ENCODE measurements at regions not wholly inside any gene's neighbourhood (a gene's known extent, or its start where the extent isn't known, plus 50 kb on each side); places are given as distances from the start of the nearest gene placed in this dataset.
"Not testable (repeated sequence)": the region's sequence is repeated elsewhere in the genome, so short reads cannot be mapped to it uniquely, and the experiment has no call there.

DNA sequence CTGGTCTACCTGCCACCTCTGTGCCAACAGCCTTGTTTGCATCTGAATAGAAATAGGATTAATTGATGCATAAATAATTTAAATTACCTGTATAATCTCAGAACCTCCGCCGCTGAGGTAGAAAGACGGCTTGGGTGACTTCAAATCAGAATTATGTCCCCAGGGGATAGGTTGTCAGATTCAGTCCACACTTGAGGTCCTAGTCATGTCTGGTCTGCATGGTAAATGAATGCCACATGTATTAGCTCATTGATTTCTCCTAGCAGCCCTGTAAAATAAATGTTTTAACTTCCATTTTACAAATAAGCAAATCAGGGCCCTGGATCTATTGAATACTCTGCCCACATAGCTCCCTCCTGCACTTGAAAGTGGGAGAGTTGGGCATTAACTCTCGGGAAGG lies 368.0 kb upstream of the WWC1 start:
- DNase-seq = no peak

DNA sequence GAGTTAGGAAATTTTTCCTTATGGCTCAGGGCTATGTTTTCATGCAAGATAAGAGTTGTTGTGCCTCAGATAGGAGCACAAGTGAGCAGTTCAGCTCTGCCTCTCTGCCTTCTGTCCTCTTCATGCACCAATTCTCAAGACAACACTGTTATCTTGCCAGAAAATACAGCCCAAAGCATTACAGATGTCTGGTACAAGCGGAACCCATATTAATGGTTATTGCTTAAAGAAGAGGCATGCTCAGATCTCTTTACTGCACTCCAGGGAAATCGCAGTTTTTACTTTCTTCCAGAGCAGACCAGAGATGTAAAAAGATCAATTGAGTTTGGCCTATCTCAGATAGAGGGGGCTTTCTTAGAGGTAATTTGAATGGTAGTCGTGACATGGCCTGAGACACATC lies 361.6 kb upstream of the WWC1 start:
- DNase-seq = no peak

DNA sequence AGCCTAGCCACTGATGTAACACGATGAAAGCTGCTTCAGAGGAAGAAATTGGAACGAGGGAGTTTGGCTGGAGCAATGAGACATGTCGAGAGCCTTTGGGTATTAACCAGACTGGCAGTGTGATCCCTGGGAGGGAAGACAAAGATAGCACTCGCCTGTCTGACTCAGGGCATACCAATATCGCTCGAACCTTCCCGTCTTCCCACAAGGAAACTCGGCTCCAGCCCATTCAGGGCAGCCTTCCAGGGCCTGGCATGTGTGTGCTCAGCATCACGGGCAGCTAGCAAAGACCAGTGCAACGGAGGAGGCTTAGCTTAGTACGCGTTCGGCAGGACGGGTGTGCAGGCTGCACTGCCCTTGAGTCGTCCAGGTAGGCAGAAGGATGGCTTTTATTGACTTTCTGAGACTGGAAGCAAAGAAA lies 356.9 kb upstream of the WWC1 start:
- no peak for DNase-seq

DNA sequence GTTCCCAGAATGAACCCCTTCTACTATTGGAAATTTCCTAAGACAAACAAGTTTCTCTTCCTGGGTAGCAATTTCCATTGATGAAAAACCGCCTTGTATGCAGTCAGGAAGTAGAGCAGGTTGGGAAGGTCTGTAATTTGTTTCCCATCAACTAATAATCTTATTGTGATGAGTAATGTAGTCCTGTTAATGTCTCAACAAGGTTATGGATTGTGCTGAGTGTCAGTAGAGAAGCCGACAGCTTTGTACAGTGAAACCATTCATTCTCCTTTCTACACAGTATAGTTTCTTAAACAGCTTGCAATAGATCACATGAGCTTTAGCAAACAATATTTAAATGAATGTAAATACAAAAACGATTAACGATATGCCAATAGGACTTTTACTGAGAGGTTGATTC lies 355.4 kb upstream of the WWC1 start:
- no peak for DNase-seq

DNA sequence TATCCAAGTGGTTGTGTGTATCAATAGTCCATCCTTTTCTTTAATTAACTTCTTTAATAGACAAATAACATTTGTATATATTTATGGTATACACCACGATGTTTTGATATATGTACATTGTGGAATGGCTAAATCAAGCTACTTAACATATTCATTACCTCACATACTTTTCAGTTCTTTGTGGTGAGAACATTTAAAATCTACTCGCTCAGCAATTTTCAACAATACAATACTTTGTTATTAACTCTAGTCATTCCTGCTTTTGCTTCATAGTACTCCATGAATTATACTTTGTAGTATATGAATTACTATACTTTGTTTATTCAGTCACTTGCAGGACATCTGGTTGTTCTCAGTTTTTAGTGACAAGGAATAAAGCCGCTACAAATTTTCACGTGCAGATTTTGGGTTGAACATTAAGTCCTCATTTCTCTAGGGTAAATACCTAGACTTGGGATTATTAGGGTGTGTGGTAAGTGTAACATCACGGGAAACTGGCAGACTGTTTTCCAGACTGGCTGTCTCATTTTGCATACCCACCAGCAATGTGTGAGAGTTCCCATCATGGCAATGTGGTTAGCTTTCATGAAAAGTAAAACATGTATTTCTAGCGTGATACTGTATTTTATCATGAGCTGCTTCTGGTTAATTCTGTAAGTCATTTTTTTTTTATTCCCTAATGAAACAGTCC lies 354.4 kb upstream of the WWC1 start:
- DNase-seq = no peak

DNA sequence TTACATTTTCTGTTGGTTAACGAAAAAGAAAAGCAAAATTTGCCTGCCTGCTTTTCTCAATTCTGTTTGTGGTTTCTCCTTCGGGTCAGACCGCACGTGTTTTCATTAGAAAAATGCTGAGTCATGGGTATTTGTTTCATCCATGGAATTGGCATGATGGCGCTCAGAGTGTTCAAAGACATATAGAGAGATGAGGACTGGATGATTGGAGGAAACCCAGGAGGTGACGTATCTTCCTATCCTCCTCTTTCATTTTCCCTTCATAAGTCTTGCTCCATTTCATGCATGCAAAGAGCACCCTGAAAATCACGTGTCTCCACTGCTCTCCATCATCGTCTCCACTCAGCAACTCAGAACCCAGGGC lies 353.8 kb upstream of the WWC1 start:
- DNase-seq = no peak

DNA sequence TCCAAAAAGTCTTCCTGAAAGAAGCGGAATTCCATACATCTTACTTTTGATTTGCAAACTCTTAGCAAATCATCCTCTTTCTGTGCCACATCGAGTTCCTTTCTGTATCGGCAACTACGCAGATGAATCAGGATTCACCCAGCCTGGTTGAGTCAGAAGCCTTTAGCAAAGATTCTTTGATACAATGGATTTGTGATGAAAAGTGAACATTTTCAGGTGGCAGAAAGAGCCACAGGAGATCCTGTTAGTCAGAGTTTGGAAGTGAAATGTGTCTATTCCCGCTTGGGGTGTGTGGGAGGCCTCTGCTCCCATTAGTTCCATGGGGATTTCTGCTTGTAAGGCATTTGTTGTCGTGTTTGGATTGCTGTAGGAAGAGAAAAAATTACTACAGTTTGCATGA lies 351.8 kb upstream of the WWC1 start:
- DNase-seq = no peak

DNA sequence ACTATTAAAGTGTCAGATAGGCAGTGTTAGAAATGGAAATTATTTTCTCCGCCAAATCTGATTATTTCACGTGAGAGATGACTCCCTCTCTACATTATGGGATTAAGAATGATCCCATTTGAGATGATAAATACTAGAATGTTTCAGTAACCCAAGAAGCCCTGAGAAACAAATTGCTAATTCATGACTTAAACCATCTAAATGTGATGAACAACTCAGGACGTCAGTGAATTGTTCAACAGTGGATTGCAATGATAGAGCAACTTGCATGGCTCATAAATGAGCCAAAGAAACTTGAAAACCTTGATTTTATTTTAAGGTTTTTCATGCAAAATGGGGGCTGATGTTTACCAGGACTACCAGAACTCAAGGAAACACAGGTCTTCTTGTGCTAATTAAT lies 350.5 kb upstream of the WWC1 start:
- no peak for DNase-seq

DNA sequence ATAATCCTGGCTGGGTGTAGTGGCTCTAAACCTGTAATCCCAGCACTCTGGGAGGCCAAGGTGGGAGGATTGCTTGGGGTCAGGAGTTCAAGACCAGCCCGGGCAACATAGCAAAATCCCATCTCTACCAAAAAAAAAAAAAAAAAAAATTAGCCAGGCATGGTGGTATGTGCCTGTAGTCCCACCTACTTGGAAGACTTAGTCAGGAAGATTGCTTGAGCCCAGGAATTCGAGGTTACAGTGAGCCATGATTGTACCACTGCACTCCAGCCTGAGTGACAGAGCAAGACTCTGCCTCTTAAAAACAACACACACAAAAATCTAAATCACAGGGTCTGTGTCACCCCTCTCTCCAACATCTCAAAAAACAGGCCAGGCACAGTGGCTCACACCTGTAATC lies 349.9 kb upstream of the WWC1 start:
- DNase-seq = not testable (repeated sequence)

DNA sequence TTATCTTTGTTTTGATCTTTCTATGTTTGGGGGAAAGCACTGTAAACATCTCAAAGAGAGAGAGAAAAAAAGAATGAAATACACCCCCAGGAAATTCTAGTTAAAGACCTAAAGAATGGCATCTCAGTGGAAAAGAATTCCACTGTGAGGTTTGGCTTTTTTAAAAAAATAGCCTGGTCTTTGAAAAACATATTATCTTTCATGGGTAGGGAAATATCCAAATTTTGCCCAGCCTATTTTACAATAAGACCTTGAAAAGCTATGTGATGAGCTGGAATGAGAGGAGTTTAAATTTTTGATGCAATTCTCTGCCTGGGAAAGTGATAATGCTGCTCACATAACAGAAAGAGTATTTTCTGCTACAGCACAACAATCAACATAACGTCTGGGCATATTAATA lies 348.1 kb upstream of the WWC1 start:
- DNase-seq = no peak

DNA sequence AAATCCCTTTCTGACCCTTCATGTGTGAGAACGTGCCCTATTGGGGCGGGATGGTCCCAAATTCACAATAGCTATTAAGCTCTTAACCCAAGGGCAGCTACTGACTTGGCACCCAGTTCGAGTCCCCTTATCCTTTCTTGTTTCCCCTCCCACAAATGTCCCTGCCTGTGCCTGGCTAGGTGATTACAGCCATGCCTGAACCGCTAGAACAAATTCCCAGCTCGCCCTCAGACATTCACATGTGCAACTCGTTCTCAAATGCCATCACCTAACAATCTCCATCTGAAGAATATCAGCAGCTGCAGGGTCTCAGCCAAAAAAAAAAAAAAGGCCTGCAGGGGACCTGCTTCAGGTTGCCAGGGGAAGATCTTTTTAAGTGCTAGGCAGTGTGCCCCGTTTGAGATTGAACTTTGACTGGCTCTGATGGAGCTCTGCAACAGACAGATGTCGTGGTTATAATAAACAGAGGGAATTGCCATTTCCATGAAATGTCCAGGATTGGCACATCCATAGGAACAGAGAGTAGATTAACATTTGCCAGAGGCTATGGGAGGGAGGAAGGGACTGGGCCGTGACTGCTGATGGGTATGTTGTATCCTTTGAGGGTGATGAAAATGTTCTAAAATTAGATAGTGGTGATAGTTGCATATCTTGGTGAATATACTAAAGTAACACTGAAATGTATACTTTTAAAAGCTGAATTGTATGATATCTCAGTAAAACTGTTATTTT lies 347.2 kb upstream of the WWC1 start:
- no peak for DNase-seq

DNA sequence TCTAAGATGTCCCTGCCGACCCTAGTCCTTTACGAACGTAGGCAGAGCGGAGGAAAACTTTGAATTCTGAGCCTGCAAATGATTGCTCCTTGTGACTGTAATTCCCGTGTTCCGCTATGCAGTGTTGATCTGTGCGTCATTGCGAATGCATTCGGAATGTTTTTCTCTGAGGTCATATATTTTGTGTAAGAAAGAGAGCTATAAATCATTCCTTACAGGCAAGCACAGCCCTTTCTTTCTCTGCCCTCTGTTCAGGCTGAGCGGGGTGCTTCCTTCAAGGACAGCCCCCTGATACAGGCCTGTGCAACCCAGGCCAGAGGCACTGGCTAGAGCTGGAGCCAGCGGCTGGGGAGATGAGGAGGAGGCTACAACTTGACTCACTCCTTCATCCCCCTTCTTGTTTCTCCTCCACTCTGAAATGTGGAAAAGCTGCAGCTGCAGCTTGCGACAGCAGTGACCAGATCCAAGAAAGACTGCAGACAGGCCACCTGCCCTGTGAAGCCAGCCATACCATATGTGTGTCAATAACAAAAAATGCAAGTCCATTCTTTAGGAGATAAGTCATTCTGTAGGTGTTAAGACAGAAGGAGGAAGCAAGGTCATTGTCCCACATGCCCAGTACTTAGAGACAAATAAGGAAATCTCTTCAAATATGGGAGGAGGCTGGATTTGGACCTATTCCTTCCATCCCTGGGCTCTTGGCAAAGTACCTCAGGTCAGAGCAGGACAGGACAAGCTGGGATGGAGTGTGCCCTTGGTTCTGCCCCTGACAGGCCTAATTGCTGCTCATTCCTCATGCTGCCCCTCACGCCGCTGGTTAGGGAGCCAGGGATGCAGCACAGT lies 345.7 kb upstream of the WWC1 start:
- DNase-seq = no peak

DNA sequence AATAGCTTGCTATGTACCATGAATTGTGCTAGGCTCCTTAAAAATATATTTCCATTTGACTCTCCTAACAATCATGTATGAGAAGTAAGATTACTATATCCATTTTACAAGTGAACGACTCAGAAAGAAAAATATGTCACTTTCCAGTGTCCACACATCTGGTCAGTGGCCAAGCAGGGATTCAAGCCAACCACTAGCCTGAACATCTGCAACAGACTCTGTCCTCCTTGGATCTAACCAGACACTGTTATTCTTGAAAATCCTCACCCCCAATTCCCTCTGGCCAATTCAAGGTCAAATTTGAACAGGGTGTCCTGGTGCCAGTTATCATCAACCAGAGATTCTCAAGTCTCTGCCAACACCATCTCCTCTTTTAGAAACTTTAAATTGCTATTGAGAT lies 344.1 kb upstream of the WWC1 start:
- no peak for DNase-seq

DNA sequence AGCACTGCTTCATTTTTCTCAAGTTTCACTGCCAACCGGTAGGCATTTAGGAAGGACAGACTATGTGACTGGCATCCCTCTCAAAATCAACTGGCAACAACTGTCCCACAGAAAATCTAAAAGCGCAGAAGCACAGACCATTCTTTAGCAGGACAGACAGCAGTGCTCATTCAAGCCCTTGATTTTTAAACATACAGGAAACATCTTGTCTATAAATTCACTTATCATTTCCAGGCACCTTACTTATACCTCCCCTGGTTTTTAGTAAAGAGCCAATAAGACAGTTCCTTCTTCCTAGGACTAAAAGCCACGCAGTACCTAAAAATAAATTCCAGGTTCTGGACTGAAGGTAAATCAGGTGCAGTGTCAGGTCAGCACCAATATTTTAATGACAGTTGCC lies 343.2 kb upstream of the WWC1 start:
- no peak for DNase-seq

DNA sequence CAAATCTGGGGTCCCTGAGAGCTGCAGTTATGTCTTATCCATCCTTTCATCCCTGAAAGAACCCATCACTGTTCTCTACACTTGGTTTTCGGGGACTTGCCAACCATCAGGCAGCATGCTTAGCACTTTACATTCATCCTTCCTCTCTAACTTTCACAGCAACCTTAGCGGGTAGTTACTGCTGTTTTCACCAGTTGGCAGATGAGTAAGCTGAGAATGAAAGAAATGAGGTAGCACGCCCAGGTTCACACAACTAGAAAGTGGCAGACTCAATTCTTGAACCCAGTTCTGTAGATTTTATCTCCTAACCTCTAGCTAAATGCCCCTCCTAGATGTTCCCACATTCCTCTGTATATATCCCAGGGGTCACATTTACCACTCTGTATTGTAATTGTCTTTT lies 342.0 kb upstream of the WWC1 start:
- DNase-seq = no peak

DNA sequence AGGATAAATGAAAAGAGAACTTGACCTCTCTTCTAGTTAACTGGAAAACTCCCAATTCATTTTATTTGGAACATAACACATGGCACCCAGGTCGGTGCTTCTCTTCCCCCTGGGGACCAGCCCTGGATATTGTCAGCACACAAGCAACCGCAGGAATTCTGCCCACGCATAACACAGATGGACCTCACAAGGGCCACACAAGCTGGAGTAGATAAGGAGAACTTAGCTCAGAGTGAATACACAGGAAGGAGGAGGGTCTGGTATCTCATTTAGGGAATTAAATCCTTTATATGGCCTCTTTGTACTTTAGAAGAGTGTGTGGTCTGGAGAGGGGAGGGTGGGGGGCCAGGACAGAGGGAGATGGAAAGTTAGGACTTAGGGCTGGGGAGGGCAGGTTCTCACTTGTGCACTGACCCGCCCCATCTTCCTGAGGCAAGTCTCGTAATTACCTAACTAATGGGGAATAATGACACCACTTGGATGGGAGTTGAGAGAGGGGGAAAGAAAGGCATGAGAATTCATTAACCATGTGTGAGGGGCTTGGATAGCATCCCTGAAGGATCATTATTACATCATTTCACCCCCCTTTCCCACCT lies 341.2 kb upstream of the WWC1 start:
- DNase-seq = no peak

DNA sequence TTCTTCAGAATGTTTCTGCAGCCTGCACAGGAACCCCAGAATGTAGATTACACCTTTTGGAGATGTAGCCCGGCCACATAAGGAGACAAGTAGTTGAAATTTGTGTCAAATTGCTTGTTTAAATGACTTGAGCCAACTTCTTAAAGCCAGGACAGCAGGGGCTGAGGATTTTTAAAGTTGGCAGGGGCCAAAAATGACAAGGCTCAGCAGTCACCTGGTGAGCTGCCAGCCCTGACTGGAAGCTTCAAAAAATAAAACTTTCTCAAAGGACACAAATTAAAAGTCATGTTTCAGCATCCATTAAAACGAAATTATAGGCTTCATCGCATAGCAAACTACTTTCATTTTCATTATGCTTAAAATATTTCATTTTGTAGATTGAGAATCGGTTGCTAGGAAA lies 340.3 kb upstream of the WWC1 start:
- DNase-seq = no peak

DNA sequence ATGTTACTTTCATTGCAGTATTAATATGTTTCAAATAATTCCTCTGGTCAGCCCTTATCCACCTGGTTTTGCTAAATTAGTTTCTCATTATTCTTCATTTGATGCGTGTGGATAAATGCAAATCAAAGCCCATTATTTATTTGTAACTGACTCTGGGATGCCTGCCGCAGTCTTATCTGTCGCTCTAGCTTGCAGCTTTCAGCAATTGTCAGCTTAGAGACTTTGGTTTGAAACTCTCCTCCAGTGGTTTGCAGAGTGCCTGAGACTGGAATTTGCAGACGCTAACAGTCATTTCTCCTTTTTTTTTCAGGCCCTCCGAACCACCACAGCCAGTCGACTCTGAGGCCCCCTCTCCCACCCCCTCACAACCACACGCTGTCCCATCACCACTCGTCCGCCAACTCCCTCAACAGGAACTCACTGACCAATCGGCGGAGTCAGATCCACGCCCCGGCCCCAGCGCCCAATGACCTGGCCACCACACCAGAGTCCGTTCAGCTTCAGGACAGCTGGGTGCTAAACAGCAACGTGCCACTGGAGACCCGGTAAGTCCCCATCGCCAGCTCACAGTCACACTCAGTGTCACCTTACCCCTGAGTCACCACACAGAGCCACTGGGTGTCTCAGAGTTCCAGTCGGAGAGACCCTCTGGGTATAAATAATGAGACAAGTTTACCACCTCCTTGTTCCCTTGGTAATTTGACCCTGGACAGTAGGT lies 339.0 kb upstream of the WWC1 start:
- no peak for DNase-seq

DNA sequence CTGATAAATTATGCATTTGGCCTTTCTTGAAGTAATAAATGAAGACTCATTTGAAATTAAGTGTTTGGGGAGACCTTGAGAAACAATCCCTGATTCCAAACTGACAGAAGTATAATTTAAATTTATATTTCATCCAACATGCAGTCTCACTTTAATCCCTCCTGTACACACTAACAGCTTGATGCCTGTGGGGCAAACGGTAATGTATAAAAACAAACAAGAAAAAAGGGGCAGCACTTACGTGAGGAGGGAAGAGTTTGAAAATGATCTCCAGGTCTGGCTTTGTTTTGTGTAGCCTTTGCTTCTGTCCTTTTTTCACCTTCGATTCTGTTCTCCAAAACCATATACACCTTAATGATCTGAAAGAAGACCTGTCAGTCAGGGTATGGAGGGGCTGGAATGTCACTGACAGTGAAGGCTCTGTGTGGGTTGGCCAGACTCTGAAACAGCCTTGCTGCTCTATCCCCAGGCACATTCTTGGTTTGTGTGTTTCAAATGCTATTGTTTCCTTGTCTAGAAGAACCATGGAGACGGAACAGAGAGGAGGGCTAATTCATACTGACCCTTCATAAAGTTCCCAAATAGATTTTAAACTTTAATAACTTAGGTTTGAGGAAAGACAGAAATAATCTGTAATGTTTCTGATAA lies 338.2 kb upstream of the WWC1 start:
- peak; percentile 71 for DNase-seq

DNA sequence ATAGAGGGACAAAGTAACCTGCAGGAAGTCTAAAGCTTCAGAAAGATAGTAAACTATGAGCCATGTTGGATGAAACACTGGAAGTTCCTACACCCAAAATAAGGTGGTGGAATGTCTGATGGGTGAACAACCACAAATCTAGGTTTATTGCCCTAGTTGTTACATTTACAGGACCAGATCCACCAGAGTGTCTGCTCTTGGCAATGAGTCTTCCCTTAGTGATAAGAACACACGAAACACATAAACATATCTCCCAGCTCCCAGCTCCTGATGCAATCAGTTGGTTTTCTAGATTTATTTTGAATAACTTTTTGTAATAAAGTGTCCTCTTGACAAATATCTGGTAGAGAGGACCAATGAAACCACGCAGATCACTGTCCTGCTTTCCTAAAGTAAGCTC lies 329.7 kb upstream of the WWC1 start:
- DNase-seq = no peak

DNA sequence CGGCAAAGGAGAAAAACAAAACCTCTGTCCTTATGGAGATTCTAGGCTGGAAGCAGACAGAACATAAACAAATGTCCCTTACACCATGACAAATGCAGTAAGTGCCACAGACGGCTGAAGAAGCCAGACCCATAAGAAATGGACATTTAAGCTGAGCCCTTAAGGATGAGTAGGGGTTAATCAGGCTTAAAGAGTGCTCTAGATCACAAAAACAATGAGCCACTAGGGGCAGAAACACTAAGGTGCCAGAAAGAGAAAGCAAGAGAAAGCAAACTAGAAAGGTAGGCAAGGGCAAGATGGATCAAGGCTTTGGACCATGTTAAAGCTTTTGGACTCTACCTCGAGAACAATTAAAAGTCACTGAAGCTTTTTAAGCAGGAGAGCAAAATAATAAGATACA lies 326.9 kb upstream of the WWC1 start:
- DNase-seq = no peak

DNA sequence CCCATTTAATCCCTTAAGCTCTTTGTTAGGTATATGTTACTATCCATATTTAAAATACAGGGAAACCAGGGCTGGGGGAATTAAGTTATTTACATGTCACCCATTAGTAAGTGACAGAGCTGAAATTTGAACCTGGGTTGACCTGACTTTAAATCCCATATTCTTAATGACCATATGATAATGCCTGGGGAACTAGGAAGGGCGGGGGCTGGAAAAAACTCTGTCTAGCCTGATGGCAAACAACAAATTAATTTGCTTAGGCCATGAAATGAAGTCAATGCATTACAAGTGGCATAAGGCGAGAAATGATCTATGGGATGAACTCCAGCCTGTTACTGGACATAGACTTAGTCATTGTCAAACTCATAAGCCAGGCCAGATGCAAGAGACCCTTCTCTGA lies 325.7 kb upstream of the WWC1 start:
- DNase-seq = no peak

DNA sequence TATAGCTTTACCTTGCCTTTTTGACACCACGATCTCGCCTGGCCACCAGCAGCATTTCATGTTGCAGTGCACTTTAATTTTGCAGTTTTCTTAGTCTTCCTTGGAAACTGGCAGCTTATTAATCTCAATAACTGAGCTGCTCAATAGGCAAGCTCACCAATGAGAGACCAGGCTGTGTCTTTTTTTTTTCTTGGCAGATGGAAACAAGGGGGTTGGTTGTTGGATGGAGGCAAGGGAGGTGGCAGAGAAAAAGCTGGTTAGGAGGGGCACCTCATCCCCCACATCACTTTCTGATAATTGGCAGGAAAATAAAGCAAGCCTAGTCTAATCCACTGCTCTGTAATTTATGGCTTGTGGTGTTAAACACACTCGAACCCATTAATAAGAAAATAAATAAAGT lies 324.5 kb upstream of the WWC1 start:
- no peak for DNase-seq

Data from NCI-H1048 (cell line).